H9 (cell line): ENCODE measurements at regions not wholly inside any gene's neighbourhood (a gene's known extent, or its start where the extent isn't known, plus 50 kb on each side); places are given as distances from the start of the nearest gene placed in this dataset.

Experiments
- DNase-seq: peaks from one replicate; pipeline ENCODE4 v3.0.0-alpha.2; 2017
- H2AFZ ChIP-seq: one replicate; pipeline ENCODE4 v1.6.1; 2013; ENCODE audit warnings: mild to moderate bottlenecking, low read length, control low read depth, moderate library complexity
- H2AK5ac ChIP-seq: 2 replicates; pipeline ENCODE4 v1.6.1; 2013; ENCODE audit warnings: low read length, control low read depth, mixed read lengths; ENCODE audit not compliant: insufficient read length
- H2BK120ac ChIP-seq: one replicate; pipeline ENCODE4 v1.6.1; 2013; ENCODE audit warnings: low read depth, mild to moderate bottlenecking, low read length, control low read depth, inconsistent platforms; ENCODE audit not compliant: poor library complexity, severe bottlenecking
- H2BK12ac ChIP-seq: 2 replicates; pipeline ENCODE4 v1.6.1; 2013; ENCODE audit warnings: low read length, control low read depth, mixed read lengths, low read depth; ENCODE audit not compliant: insufficient read length
- H2BK15ac ChIP-seq: 2 replicates; pipeline ENCODE4 v1.6.1; 2013; ENCODE audit warnings: low read depth, low read length, control low read depth
- H2BK20ac ChIP-seq: one replicate; pipeline ENCODE4 v1.6.1; 2013; ENCODE audit warnings: low read depth, mild to moderate bottlenecking, low read length, control low read depth, inconsistent platforms; ENCODE audit not compliant: poor library complexity, severe bottlenecking
- H2BK5ac ChIP-seq: 2 replicates; pipeline ENCODE4 v1.6.1; 2013; ENCODE audit warnings: low read length, control low read depth, mixed read lengths; ENCODE audit not compliant: insufficient read length
- H3K14ac ChIP-seq: 2 replicates; pipeline ENCODE4 v1.6.1; 2013; ENCODE audit warnings: low read length, control low read depth; ENCODE audit not compliant: insufficient read depth
- H3K18ac ChIP-seq: 2 replicates; pipeline ENCODE4 v1.6.1; 2013; ENCODE audit warnings: low read depth, mild to moderate bottlenecking, mixed read lengths, low read length, control low read depth; ENCODE audit not compliant: insufficient read length
- H3K23ac ChIP-seq: 2 replicates; pipeline ENCODE4 v1.6.1; 2013; ENCODE audit warnings: low read length, control low read depth, mixed read lengths, low read depth; ENCODE audit not compliant: insufficient read length
- H3K23me2 ChIP-seq: 2 replicates; pipeline ENCODE4 v1.6.1; 2013; ENCODE audit warnings: low read depth, mild to moderate bottlenecking, mixed read lengths, low read length, control low read depth; ENCODE audit not compliant: insufficient read length, poor library complexity, severe bottlenecking
- H3K27ac ChIP-seq: 2 replicates; pipeline ENCODE4 v1.5.1; 2013; ENCODE audit warnings: low read length, control low read depth, mixed read lengths, low read depth; ENCODE audit not compliant: insufficient read length
- H3K27me3 ChIP-seq: 2 replicates; pipeline ENCODE4 v1.6.1; 2013; ENCODE audit warnings: low read length, control low read depth, inconsistent platforms; ENCODE audit not compliant: insufficient read depth
- H3K4ac ChIP-seq: 2 replicates; pipeline ENCODE4 v1.6.1; 2013; ENCODE audit warnings: low read depth, mild to moderate bottlenecking, control low read depth, inconsistent platforms, low read length, moderate library complexity
- H3K4me1 ChIP-seq: 2 replicates; pipeline ENCODE4 v1.6.1; 2013; ENCODE audit warnings: low read length, control low read depth, inconsistent platforms; ENCODE audit not compliant: insufficient read depth
- H3K4me2 ChIP-seq: 2 replicates; pipeline ENCODE4 v1.6.1; 2013; ENCODE audit warnings: low read length, control low read depth, mixed read lengths; ENCODE audit not compliant: insufficient read length, insufficient read depth
- H3K56ac ChIP-seq: 2 replicates; pipeline ENCODE4 v1.6.1; 2013; ENCODE audit warnings: low read depth, mild to moderate bottlenecking, mixed read lengths, low read length, control low read depth; ENCODE audit not compliant: insufficient read length
- H3K79me1 ChIP-seq: 2 replicates; pipeline ENCODE4 v1.6.1; 2013; ENCODE audit warnings: low read depth, mild to moderate bottlenecking, moderate library complexity, low read length, control low read depth, inconsistent platforms; ENCODE audit not compliant: insufficient read depth, poor library complexity, severe bottlenecking
- H3K79me2 ChIP-seq: 2 replicates; pipeline ENCODE4 v1.6.1; 2013; ENCODE audit warnings: low read length, control low read depth, inconsistent platforms; ENCODE audit not compliant: insufficient read depth
- H3K9ac ChIP-seq: 2 replicates; pipeline ENCODE4 v1.6.1; 2013; ENCODE audit warnings: low read length, control low read depth, mixed read lengths; ENCODE audit not compliant: insufficient read length; ENCODE audit errors: extremely low read depth
- H3K9me3 ChIP-seq: one replicate; pipeline ENCODE4 v1.6.1; 2013; ENCODE audit warnings: low read depth, low read length, inconsistent platforms; ENCODE audit not compliant: control insufficient read depth
- H3T11ph ChIP-seq: one replicate; pipeline ENCODE4 v1.6.1; 2013; ENCODE audit warnings: mild to moderate bottlenecking, low read length, control low read depth, inconsistent platforms
- H4K20me1 ChIP-seq: one replicate; pipeline ENCODE4 v1.6.1; 2013; ENCODE audit not compliant: control insufficient read depth, insufficient read length, insufficient read depth
- H4K5ac ChIP-seq: 2 replicates; pipeline ENCODE4 v1.6.1; 2013; ENCODE audit warnings: low read depth, mild to moderate bottlenecking, mixed read lengths, low read length, control low read depth; ENCODE audit not compliant: insufficient read length
- H4K8ac ChIP-seq: replicated peaks from 2 replicates; pipeline ENCODE4 v1.6.1; 2013; ENCODE audit warnings: low read length, control low read depth, mixed read lengths, low read depth; ENCODE audit not compliant: insufficient read length
- H4K91ac ChIP-seq: 2 replicates; pipeline ENCODE4 v1.6.1; 2013; ENCODE audit warnings: low read depth, mild to moderate bottlenecking, moderate library complexity, mixed read lengths, low read length, control low read depth; ENCODE audit not compliant: insufficient read length
- H3K27ac Mint-ChIP-seq, 3 experiments: 2 replicates in 2 of 3; 3 replicates in 1 of 3; pipeline ENCODE4 v1.8.0; 2020 to 2021; ENCODE audit warnings: mixed read lengths in 3 of 3, mild to moderate bottlenecking in 1 of 3, moderate library complexity in 1 of 3
- H3K27me3 Mint-ChIP-seq: 2 replicates; pipeline ENCODE4 v1.8.0; 2021; ENCODE audit warnings: low read depth, mild to moderate bottlenecking, moderate library complexity, mixed read lengths
- H3K36me3 Mint-ChIP-seq, 3 experiments: 2 replicates in 2 of 3; 3 replicates in 1 of 3; pipeline ENCODE4 v1.8.0; 2020 to 2021; ENCODE audit warnings: low read depth in 3 of 3, mixed read lengths in 3 of 3; ENCODE audit not compliant: insufficient read depth in 1 of 3
- H3K4me1 Mint-ChIP-seq, 2 experiments: 2 replicates each; pipeline ENCODE4 v1.8.0; 2020; ENCODE audit warnings: mixed read lengths in 2 of 2
- H3K4me3 Mint-ChIP-seq, 2 experiments: 2 replicates in 1 of 2; 3 replicates in 1 of 2; pipeline ENCODE4 v1.8.0; 2020 to 2021; ENCODE audit warnings: mild to moderate bottlenecking in 2 of 2, mixed read lengths in 2 of 2, moderate library complexity in 1 of 2
- H3K9me3 Mint-ChIP-seq, 2 experiments: 2 replicates in 1 of 2; 3 replicates in 1 of 2; pipeline ENCODE4 v1.8.0; 2020; ENCODE audit warnings: mild to moderate bottlenecking in 2 of 2, mixed read lengths in 2 of 2, moderate library complexity in 1 of 2
- WGBS: extraction: QIAGEN DNeasy Blood & Tissue Kit; methylation state at CpG from one replicate; pipeline ENCODE4 v1.1.7; 2013; ENCODE audit warnings: missing lambda C conversion rate, low lambda C conversion rate, mixed read lengths; ENCODE audit not compliant: insufficient read length; ENCODE audit errors: extremely low coverage; 5-methylcytosine and 5-hydroxymethylcytosine counted together
- TF ChIP-seq, protein P1 (sequence below): fragments of 200-600 bp; sonication (generic); conservative IDR thresholded peaks from 3 replicates; pipeline ENCODE4 v1.8.0; 2021; ENCODE audit warnings: antibody characterized with exemption, mild to moderate bottlenecking

DNA sequence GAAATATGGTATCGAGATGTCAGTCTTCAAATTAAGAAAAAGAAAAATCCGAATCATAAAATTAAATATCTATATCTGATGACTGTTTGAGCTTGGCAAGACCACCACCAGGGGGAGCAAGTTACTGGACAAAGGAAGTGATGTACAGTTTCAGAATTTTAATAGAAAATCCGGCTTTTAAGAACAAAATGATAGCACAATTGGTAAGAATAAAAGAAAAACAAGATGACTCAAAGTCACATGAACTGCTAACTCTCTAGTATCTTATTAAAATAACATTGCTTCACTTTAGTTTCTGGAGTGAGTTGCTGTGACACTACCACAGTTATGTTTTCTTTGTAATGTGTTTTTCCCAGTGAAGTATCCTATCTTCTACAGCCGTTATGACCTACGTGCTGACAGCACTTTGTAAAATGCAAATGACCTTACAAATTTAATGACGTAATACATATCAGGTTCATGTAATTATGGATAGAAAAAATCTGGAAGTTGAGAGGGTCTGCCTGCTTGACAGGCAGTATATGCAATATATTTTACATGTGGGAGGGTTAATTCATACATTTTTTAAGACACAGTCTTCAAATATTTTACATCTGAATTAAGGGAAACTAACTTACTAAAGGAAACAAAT, 405.3 kb upstream of the HS3ST5 start:
- Histone ChIP-seq H3K18ac (no peak overlapping the region), H2BK120ac (no peak overlapping the region), H2AK5ac (no peak overlapping the region), H4K91ac (no peak overlapping the region), H3K27me3 (no peaks in the 10 kb centered on the region), H3K79me1 (no peaks in the 10 kb centered on the region), H2AFZ (no peak overlapping the region), H4K8ac (no peak overlapping the region), H3K4me2 (no peak overlapping the region), H3K79me2 (no peaks in the 10 kb centered on the region), H3T11ph (no peak overlapping the region), H3K14ac (no peak overlapping the region), H2BK5ac (no peak overlapping the region), H4K20me1 (no peaks in the 10 kb centered on the region), H3K9me3 (no peaks in the 10 kb centered on the region), H3K23me2 (no peaks in the 10 kb centered on the region), H2BK15ac (no peak overlapping the region), H3K56ac (no peak overlapping the region), H4K5ac (no peak overlapping the region), H2BK20ac (no peak overlapping the region), H3K23ac (no peak overlapping the region), H3K4me1 (no peaks in the 10 kb centered on the region), H2BK12ac (no peak overlapping the region), H3K4ac (no peak overlapping the region), H3K27ac (no peak overlapping the region), H3K9ac (no peak overlapping the region)
- no peaks in the 10 kb centered on the region for H3K9me3 Mint-ChIP-seq
- TF ChIP-seq, protein P1, sequence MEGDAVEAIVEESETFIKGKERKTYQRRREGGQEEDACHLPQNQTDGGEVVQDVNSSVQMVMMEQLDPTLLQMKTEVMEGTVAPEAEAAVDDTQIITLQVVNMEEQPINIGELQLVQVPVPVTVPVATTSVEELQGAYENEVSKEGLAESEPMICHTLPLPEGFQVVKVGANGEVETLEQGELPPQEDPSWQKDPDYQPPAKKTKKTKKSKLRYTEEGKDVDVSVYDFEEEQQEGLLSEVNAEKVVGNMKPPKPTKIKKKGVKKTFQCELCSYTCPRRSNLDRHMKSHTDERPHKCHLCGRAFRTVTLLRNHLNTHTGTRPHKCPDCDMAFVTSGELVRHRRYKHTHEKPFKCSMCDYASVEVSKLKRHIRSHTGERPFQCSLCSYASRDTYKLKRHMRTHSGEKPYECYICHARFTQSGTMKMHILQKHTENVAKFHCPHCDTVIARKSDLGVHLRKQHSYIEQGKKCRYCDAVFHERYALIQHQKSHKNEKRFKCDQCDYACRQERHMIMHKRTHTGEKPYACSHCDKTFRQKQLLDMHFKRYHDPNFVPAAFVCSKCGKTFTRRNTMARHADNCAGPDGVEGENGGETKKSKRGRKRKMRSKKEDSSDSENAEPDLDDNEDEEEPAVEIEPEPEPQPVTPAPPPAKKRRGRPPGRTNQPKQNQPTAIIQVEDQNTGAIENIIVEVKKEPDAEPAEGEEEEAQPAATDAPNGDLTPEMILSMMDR, result peak; percentile 90
- no peak overlapping the region for H3K4me3 Mint-ChIP-seq
- no peaks in the 10 kb centered on the region for H3K27me3 Mint-ChIP-seq
- DNase-seq, result no peak
- no CpG with 5 or more reads among the region's 6 CpGs for WGBS
- H3K36me3 Mint-ChIP-seq, result no peaks in the 10 kb centered on the region
- no peaks in the 10 kb centered on the region; a peak in 1 of 4 replicates for H3K4me1 Mint-ChIP-seq
- no peak overlapping the region for H3K27ac Mint-ChIP-seq
